HG02588 (cell line): ENCODE measurements at regions not wholly inside any gene's neighbourhood (a gene's known extent, or its start where the extent isn't known, plus 50 kb on each side); places are given as distances from the start of the nearest gene placed in this dataset.
"Not testable (repeated sequence)": the region's sequence is repeated elsewhere in the genome, so short reads cannot be mapped to it uniquely, and the experiment has no call there.

Source experiments
- ATAC-seq: cut with Tn5 transposase; IDR thresholded peaks from one replicate; pipeline ENCODE4 v1.9.1; 2021; ENCODE audit warnings: mild to moderate bottlenecking, moderate library complexity; ENCODE audit not compliant: unreplicated experiment

- no peak for ATAC-seq
Measured at GRCh38 chr10:125407000-125407502, 246.7 kb upstream of the CTBP2 start.

DNA sequence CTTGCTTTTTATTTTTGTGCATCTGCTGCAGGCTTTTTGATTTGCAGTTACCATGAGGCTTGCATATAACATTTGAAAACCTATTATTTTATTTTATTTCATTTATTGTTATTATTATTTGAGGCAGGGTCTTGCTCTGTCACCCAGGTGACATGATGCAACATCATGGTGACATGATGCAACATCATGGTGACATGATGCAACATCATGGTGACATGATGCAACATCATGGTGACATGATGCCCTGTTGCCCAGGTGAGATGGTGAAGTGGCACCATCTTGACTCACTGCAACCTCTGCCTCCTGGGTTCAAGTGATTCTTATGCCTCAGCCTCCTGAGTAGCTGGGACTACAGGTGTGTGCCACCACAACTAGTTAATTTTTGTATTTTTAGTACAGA is 244.5 kb upstream of the CTBP2 start:
- ATAC-seq, result not testable (repeated sequence)

DNA sequence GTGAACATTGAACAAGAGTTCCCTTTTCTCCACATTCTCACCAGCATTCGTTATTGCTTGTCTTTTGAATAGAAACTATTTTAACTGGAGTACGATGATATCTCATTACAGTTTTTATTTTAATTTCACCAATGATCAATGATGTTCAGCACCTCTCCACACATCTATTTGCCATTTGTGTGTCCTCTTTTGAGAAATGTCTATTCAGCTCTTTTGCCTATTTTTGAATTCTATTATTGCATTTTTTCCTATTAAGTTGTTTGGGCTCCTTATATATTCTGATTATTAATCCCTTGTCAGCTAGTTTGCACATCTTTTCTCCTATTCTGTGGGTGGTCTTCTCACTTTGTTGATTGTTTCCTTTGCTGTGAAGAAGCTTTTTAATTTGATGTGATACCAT is 241.1 kb upstream of the CTBP2 start:
- ATAC-seq, result no peak

DNA sequence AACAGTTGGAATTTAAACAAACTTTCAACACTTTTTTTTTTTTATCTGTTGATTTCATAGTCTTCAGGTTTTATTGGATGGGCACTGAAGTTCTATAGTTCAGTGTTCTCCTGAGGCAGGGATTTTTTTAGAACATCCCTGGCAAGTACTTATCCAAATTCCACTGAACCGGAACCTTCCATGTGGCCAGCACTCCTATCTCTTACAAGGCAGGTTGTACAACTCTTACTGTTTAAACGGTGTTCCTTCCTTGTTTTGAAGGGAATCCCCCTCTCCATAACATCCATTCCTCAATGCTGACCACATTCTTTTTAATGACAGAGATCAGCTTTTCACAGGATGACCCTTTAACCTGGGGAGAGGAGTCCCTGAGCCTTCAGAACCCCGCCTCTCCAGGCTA is 238.9 kb upstream of the CTBP2 start:
- no peak for ATAC-seq

DNA sequence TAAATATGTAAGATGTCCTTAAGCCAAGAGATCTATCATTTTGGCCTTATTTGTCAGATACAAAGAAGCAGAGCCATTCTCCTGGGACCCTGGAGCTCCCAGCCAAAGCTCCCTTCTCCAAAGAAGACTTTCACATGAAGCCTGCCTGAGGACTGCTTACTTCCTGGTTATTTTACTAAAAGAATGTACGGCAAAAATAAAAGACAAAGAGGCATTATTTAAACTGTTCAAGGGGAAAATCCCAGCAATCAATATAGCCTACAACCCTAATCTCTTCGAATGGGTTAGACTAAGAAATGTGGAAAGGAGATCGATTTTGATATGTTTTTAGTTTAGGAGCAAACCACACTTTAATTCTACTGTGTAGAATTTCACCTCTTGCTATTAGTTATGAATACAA is 237.9 kb upstream of the CTBP2 start:
- ATAC-seq, result no peak

- ATAC-seq, result no peak
Measured at GRCh38 chr10:125397608-125398007, 237.2 kb upstream of the CTBP2 start.

DNA sequence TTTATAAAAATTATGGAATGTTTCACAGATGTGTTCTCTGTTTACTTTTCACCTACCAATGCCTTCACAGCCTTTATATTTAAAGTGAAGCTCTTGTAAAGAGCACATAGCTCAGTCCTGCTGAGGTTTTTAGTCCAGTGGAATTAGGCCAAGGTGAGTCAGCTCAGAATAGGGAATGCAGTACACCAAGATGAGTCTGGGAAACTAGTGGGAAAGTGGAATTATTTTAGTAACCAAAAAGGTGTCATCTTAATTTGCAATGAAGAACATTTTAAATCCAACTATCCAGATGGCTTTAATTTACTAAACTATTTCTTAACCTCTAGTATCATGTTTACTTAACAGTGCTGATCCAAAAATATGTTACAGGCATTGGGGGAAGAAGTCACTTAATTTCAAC is 236.3 kb upstream of the CTBP2 start:
- ATAC-seq, result no peak

GRCh38 chr10:125392609-125393008 is 232.2 kb upstream of the CTBP2 start:
- ATAC-seq, result no peak

GRCh38 chr10:125392154-125392553 is 231.8 kb upstream of the CTBP2 start:
- no peak for ATAC-seq

GRCh38 chr10:125389648-125390047 is 229.3 kb upstream of the CTBP2 start:
- ATAC-seq, result no peak

DNA sequence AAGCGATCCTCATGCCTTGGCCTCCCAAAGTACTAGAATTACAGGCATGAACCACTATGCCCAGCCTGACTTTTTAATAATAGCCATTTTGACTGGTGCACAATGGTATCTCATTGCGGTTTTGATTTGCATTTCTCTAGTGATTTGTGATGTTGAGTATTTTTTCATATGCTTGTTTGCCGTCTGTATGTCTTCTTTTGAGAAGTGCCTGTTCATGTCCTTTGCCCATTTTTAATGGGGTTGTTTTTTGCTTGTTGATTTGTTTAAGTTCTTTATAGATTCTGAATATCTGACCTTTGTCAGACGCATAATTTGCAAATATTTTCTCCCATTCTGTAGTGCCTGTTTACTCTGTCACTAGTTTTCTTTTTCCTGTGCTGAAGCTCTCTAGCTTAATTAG is 219.2 kb upstream of the CTBP2 start:
- ATAC-seq, result no peak

- no peak for ATAC-seq
Measured at GRCh38 chr10:125377368-125377767, 217.0 kb upstream of the CTBP2 start.

DNA sequence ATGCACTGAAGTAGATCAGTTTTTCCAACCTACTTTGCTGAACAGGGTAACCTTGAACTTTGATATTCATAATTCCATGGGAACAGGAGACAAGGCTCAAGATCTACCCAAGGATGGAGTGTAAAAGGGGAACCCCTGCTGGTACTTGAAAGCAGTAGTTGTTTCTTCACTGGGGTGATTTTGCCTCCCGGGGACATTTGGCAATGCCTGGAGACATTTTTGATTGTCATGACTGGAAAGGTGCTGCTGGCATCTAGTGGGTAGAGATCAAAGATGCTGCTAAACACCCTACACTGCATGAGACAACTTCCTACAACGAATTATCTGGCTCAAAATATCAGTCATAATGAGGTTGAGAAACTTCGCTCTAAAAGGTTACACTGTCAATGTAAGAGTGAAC is 214.8 kb upstream of the CTBP2 start:
- no peak for ATAC-seq

DNA sequence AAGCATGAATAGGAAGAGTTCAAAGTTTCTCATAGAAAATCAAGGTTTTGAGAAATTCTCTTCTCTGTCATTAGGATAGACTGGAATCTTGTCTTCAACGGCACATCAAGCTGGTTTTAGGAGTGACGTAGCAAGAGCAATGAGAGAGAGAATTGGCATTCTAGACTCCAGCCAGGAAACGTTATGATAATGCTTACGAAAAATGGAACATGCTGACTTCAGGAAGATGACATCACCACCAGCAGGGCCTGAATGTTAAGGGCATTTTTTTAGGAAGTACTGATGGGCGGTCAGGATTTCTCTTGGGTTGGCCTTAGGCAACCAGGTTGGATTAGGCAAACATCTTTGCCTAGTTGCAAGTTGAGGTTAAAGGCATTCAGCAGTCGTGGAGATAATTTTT is 213.2 kb upstream of the CTBP2 start:
- ATAC-seq, result no peak

DNA sequence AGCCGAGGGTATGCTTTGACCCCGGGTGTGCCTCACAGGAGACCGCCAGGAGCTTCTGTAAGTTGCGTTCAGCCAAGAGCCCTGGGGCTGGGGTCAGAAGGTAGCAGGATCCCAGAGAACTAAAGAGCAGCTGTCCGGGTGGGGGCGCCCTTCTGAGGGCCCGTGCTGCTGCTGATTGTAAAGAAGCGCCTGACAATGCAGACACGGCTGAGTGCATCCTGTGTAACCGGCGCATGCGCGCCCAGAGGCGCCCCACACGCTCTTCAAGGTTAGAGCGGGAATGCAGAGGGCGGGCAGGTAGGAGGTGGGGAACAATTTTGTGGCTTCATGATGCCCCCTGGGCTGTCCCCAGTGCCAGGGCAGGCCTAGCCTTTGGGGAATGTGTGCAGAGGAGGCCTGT is 210.2 kb upstream of the CTBP2 start:
- ATAC-seq, result no peak

DNA sequence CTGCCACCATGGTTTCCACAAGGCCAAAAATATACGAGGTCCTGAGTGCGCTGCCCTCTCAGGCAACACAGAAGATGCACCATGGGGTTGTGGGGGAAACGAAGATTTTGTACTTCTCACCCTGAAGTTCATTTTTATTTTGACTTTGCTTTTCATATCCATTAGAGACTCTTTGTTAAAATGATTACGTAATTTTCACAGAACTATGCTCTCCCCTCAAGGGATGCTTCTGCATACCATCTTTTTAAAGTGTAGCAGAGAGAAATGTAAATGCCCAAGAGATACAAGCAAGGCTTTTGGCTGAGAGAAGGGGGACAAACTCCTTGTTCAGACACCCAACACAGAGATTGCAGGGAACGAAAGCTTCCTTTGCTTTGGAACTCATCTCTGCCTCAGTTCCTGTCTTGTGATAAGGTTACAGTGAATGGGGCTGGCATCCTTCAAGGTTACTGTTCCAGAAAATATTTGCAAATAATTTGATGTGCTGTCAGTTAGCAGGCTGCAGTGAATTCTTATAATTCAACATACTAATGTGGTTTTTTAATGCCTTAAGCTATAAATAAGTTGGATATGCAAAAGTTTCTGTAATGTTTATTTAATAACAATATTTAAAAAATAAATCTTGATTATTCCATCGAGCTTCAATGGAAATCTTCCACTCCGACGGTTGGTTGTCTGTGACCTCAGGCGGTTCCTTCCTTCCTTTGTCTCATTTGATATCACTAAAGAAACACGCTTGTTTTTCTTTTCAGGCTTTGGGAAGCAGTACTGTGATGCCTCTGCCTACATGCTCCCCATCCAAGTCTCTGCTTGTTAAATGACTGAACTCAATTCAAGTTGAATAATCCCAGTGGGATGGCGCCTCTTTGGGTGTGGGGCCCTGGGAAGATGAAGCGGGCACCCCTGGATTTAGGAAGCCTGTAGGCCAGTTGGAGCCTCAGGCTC is 209.3 kb upstream of the CTBP2 start:
- no peak for ATAC-seq

- no peak for ATAC-seq
Measured at GRCh38 chr10:125368146-125368545, 207.8 kb upstream of the CTBP2 start.

GRCh38 chr10:125363791-125364190 is 203.4 kb upstream of the CTBP2 start:
- ATAC-seq, result no peak

- ATAC-seq, result no peak
Measured at GRCh38 chr10:125362950-125363349, 202.6 kb upstream of the CTBP2 start.

- no peak for ATAC-seq
Measured at GRCh38 chr10:125359401-125359800, 199.0 kb upstream of the CTBP2 start.

DNA sequence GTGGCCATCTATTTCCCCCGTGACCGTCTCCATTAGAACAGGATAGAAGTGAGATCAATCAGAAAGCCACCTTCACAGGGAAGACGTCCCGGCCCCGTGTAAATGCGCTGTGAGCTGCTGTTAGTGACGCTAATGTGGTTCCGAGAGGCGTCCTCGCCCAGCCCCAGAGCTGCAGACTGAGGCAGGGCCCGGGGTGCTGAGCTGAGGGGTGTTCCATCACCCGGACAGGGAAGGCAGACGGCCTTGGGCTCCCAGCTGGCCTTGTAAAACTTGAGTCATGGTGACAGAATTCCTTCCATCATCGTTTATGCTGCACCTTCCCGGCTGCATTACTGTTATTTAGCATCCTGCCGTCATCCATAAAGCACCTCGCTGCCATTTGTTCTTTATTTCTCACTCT is 195.3 kb upstream of the CTBP2 start:
- ATAC-seq, result no peak

GRCh38 chr10:125350519-125350918 is 190.2 kb upstream of the CTBP2 start:
- no peak for ATAC-seq

DNA sequence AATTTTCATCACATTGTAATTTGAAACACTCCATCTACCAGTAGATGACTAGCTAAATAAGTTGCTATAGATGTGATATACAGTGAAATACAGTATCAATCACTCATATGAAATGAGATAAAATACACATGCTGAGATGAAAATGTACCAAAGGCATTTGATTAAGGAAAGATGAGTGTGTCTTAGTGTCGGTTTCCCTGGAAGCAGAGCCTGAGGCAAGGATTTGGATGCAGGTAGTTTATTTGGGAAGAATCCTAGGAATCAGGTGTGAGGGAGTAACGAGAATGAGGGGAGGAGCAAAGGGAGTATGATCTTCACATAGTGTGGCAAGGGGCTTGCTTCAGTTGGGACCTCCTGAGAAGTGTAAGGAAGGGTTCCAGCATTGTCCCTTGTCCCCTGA is 188.2 kb upstream of the CTBP2 start:
- ATAC-seq, result no peak
